Ishikawa (cell line): ENCODE measurements at regions not wholly inside any gene's neighbourhood (a gene's known extent, or its start where the extent isn't known, plus 50 kb on each side); places are given as distances from the start of the nearest gene placed in this dataset.

ENCODE experiments used
- EP300 ChIP-seq: IDR thresholded peaks from 2 replicates; pipeline ENCODE4 v1.6.1; 2012; ENCODE audit warnings: borderline replicate concordance
- REST ChIP-seq: IDR thresholded peaks from 2 replicates; pipeline ENCODE4 v1.6.1; 2012; ENCODE audit warnings: low read depth, mild to moderate bottlenecking
- TAF1 ChIP-seq: IDR thresholded peaks from 2 replicates; pipeline ENCODE4 v1.6.1; 2012; ENCODE audit warnings: low read depth, mild to moderate bottlenecking
- TEAD4 ChIP-seq: IDR thresholded peaks from 2 replicates; pipeline ENCODE4 v1.6.1; 2012

DNA sequence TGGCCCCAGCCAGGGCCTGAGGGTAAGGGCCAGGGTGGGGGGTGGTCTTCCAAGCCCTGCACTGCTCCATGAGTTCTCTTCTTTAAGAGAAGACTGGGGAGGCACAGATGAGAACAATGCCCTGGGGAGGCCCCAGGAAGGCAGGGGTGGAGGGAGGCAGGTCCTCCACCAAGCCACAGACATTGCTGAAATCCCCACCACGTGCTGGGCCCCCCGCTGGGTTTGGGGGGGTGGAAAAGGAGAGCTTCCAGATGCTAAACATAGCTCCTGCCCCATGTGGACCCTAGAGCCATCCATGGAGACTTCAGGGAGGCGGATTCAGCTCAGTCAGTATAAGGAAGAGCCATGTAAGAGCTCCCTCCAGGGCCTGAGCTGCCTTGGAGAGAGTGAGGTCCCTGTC lies 157.8 kb upstream of the LINGO1 start:
- TF ChIP-seq EP300 (no peak), REST (no peak), TAF1 (no peak), TEAD4 (no peak)
